GM13977 (cell line): ENCODE measurements at regions not wholly inside any gene's neighbourhood (a gene's known extent, or its start where the extent isn't known, plus 50 kb on each side); places are given as distances from the start of the nearest gene placed in this dataset.

Source experiments
- DNase-seq: peaks from one replicate; pipeline ENCODE4 v3.0.0; 2012; ENCODE audit warnings: low spot score
- CTCF ChIP-seq: IDR thresholded peaks from 2 replicates; pipeline ENCODE4 v1.5.1; 2012; ENCODE audit warnings: mild to moderate bottlenecking, control low read depth; ENCODE audit not compliant: insufficient read depth; ENCODE audit errors: extremely low read depth, missing control alignments
- in situ Hi-C: fragments of 300-500 bp; cut with MboI; formaldehyde crosslinking; loops from one replicate; pipeline ENCODE4 v1.12.0; 2022; ENCODE audit warnings: low sequenced_read_pairs, low pct_unique_long_range_greater_than_20kb, mixed read lengths, inconsistent platforms; ENCODE audit not compliant: unreplicated experiment

- no peak for DNase-seq
- in situ Hi-C loops = no loop called here
- TF ChIP-seq CTCF = no peak
These were observed 231.3 kb upstream of the SEMA6D start for GRCh38 chr15:47486040-47486439.

GRCh38 chr15:47492195-47492594 is 225.1 kb upstream of the SEMA6D start:
- in situ Hi-C loops = no loop called here
- no peak for TF ChIP-seq CTCF
- DNase-seq = no peak

- in situ Hi-C loops = no loop called here
- DNase-seq = no peak
- TF ChIP-seq CTCF = no peak
These were observed 223.7 kb upstream of the SEMA6D start for GRCh38 chr15:47493357-47494247.

- no peak for DNase-seq
- in situ Hi-C loops = no loop called here
- TF ChIP-seq CTCF = no peak
These were observed 220.7 kb upstream of the SEMA6D start for GRCh38 chr15:47496343-47497185.

- in situ Hi-C loops = no loop called here
- TF ChIP-seq CTCF = no peak
- DNase-seq = no peak
These were observed 216.5 kb upstream of the SEMA6D start for GRCh38 chr15:47500842-47501241.

GRCh38 chr15:47502041-47502440 is 215.3 kb upstream of the SEMA6D start:
- in situ Hi-C loops = no loop called here
- no peak for TF ChIP-seq CTCF
- DNase-seq = no peak
